GM10266 (cell line): ENCODE measurements at regions not wholly inside any gene's neighbourhood (a gene's known extent, or its start where the extent isn't known, plus 50 kb on each side); places are given as distances from the start of the nearest gene placed in this dataset.
"Not testable (repeated sequence)": the region's sequence is repeated elsewhere in the genome, so short reads cannot be mapped to it uniquely, and the experiment has no call there.

Experiments
- DNase-seq: peaks from one replicate; pipeline ENCODE4 v3.0.0; 2012; ENCODE audit errors: extremely low spot score
- TF ChIP-seq, protein P1 (sequence below): IDR thresholded peaks from 2 replicates; pipeline ENCODE4 v1.5.1; 2012; ENCODE audit warnings: mild to moderate bottlenecking, low read depth; ENCODE audit not compliant: control insufficient read depth, insufficient read depth; ENCODE audit errors: missing control alignments

- TF ChIP-seq, protein P1, sequence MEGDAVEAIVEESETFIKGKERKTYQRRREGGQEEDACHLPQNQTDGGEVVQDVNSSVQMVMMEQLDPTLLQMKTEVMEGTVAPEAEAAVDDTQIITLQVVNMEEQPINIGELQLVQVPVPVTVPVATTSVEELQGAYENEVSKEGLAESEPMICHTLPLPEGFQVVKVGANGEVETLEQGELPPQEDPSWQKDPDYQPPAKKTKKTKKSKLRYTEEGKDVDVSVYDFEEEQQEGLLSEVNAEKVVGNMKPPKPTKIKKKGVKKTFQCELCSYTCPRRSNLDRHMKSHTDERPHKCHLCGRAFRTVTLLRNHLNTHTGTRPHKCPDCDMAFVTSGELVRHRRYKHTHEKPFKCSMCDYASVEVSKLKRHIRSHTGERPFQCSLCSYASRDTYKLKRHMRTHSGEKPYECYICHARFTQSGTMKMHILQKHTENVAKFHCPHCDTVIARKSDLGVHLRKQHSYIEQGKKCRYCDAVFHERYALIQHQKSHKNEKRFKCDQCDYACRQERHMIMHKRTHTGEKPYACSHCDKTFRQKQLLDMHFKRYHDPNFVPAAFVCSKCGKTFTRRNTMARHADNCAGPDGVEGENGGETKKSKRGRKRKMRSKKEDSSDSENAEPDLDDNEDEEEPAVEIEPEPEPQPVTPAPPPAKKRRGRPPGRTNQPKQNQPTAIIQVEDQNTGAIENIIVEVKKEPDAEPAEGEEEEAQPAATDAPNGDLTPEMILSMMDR: no peak
- peak; percentile 13 for DNase-seq
These were observed 364.8 kb downstream of the SFMBT2 start for GRCh38 chr10:7045891-7046599.

DNA sequence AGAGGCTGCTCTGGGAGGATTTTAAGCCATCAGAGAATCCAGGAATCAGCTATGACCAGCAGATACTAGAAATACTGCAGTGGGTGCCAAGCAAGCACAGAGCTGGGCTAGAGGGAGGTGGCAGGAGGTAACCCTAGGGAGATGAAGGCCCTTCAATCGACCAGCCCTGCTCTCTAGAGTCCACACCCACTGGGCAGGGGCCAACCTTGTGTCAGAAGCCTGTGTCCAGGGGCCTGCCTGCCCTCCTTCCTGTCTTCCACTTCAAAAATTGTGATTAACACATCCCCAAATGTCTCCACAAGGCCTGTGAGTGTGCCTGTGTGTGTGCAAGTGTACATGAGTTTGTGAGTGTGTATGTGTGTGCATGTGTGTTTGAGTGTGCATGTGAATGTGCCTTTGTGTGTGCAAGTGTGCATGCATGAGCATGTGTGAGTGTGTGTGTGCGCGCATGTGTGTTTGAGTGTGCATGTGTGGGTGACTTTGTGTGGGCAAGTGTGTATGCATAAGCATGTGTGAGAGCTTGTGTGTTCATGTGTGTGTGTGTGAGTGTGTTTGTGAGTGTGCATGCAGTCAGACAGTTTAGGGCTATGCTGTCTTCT lies 367.7 kb downstream of the SFMBT2 start:
- TF ChIP-seq, protein P1: no peak
- DNase-seq: no peak

- TF ChIP-seq, protein P1: no peak
- DNase-seq: no peak
These were observed 368.3 kb downstream of the SFMBT2 start for GRCh38 chr10:7042419-7043054.

GRCh38 chr10:7042000-7042399 lies 368.8 kb downstream of the SFMBT2 start:
- DNase-seq: no peak
- TF ChIP-seq, protein P1: no peak

DNA sequence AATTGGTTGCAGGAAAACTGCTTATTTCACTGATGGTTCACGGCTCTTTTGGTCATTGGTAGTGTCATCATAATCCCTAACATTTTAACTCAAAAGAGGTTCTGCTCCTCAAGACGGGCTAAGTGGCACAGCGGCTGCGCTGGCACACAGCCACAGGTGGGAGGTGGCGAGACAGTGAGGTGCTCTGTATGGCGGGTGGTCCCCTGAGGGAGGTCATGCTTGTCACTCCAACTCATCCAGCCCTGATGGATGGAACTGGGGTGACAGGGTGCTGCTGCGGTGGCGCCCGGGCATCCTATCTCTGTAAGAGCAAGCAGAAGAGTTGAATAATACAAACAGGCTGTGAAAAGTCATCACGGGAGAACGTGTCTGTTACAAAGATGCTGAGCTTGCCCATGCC lies 370.2 kb downstream of the SFMBT2 start:
- TF ChIP-seq, protein P1: no peak
- DNase-seq: no peak

- TF ChIP-seq, protein P1: no peak
- DNase-seq: no peak
These were observed 371.0 kb downstream of the SFMBT2 start for GRCh38 chr10:7039859-7040258.

GRCh38 chr10:7038416-7038815 lies 372.4 kb downstream of the SFMBT2 start:
- TF ChIP-seq, protein P1: no peak
- DNase-seq: no peak

DNA sequence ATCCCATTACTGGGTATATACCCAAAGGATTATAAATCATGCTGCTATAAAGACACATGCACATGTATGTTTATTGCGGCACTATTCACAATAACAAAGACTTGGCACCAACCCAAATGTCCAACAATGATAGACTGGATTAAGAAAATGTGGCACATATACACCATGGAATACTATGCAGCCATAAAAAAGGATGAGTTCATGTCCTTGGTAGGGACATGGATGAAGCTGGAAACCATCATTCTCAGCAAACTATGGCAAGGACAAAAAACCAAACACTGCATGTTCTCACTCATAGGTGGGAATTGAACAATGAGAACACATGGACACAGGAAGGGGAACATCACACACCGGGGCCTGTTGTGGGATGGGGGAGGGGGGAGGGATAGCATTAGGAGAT lies 373.4 kb downstream of the SFMBT2 start:
- DNase-seq: not testable (repeated sequence)
